ENCODE measurements at regions not wholly inside any gene's neighbourhood (a gene's known extent, or its start where the extent isn't known, plus 50 kb on each side); places are given as distances from the start of the nearest gene placed in this dataset.

GRCh38 chr9:126270556-126270955 is 56.1 kb upstream of the MVB12B start:
- TF ChIP-seq EZH2 (IDR thresholded peaks at IDR 0.05) = no peak
- no peak for TF ChIP-seq POLR2AphosphoS5 (IDR thresholded peaks at IDR 0.05; ENCODE audit: borderline replicate concordance, low read depth, low read length)

All from SK-N-MC (cell line).